Lower leg skin (tissue), 4 donors: ENCODE measurements at regions not wholly inside any gene's neighbourhood (a gene's known extent, or its start where the extent isn't known, plus 50 kb on each side); places are given as distances from the start of the nearest gene placed in this dataset.

Experiments
- DNase-seq, 2 donors: peaks; one replicate each; pipeline ENCODE4 v3.0.0-alpha.2; 2019; ENCODE audit warnings: low spot score in 2 of 2
- H3K4me3 ChIP-seq: fragments of 200-600 bp; sonication (generic); 2 replicates; pipeline ENCODE4 v1.5.1; 2017; ENCODE audit warnings: mild to moderate bottlenecking, low read depth; ENCODE audit not compliant: poor library complexity, severe bottlenecking
- POLR2A ChIP-seq, 2 donors: fragments of 450-650 bp; IDR thresholded peaks; one replicate each; pipeline ENCODE4 v1.6.1; 2016 to 2017; ENCODE audit warnings: antibody characterized with exemption in 2 of 2, mild to moderate bottlenecking in 1 of 2, moderate library complexity in 1 of 2
- WGBS, 2 donors: methylation state at CpG; one replicate each; pipeline ENCODE4 v1.1.5; 2018; 5-methylcytosine and 5-hydroxymethylcytosine counted together
- intact Hi-C: fragments of 100-400 bp; cut with DNase I; formaldehyde crosslinking; loops from one replicate; pipeline ENCODE4 v1.15.0; 2023; ENCODE audit warnings: low total_unique reads
- TF ChIP-seq, protein P1 (sequence below), 3 donors: fragments of 450-650 bp; IDR thresholded peaks; one replicate each; pipeline ENCODE4 v1.5.1; 2016; ENCODE audit warnings: antibody characterized with exemption in 3 of 3, mild to moderate bottlenecking in 3 of 3, moderate library complexity in 2 of 3

- intact Hi-C loops, result no loop called here
- WGBS, 2 donors, result 50 to 56% methylated on average over 1 of the region's 1 CpG
- TF ChIP-seq, protein P1, sequence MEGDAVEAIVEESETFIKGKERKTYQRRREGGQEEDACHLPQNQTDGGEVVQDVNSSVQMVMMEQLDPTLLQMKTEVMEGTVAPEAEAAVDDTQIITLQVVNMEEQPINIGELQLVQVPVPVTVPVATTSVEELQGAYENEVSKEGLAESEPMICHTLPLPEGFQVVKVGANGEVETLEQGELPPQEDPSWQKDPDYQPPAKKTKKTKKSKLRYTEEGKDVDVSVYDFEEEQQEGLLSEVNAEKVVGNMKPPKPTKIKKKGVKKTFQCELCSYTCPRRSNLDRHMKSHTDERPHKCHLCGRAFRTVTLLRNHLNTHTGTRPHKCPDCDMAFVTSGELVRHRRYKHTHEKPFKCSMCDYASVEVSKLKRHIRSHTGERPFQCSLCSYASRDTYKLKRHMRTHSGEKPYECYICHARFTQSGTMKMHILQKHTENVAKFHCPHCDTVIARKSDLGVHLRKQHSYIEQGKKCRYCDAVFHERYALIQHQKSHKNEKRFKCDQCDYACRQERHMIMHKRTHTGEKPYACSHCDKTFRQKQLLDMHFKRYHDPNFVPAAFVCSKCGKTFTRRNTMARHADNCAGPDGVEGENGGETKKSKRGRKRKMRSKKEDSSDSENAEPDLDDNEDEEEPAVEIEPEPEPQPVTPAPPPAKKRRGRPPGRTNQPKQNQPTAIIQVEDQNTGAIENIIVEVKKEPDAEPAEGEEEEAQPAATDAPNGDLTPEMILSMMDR (IDR thresholded peaks at IDR 0.05), result no peak
- TF ChIP-seq POLR2A (IDR thresholded peaks at IDR 0.05), result no peak
Observed at GRCh38 chr11:109320595-109320994, 101.4 kb upstream of the C11orf87 start.

DNA sequence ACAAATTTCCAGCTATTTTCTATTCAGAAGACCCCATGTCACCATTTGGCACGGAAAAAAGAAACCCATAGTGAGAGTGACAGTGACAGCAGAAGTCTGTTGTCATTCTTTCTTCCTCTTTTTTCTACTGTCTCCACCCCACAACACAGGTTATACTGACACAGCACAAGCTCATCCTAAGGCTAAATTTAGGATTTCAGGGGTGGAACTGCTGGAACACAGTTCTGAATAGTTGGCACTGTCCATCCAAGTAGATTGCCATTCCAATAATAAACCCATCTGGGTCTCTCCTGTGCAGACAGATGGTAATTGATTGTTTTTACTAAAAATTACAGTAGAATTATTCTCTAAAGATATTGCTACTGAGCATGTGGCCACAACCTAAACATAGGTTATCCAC lies 95.2 kb upstream of the C11orf87 start:
- WGBS, 2 donors, result 53 to 54% methylated on average over 1 of the region's 1 CpG
- H3K4me3 ChIP-seq, result no peak overlapping the region
- DNase-seq, result no peak
- TF ChIP-seq, protein P1 (IDR thresholded peaks at IDR 0.05), result no peak
- no peak for TF ChIP-seq POLR2A (IDR thresholded peaks at IDR 0.05)
- intact Hi-C loops, result no loop called here

More at GRCh38 chr11:109320595-109320994, 101.4 kb upstream of the C11orf87 start:
- no peak for DNase-seq
- H3K4me3 ChIP-seq, result no peak overlapping the region

- H3K4me3 ChIP-seq, result no peak overlapping the region
- DNase-seq, result no peak
- 70 to 84% methylated on average over 2 of the region's 2 CpGs for WGBS, 2 donors
- TF ChIP-seq, protein P1 (IDR thresholded peaks at IDR 0.05), result no peak
- no peak for TF ChIP-seq POLR2A (IDR thresholded peaks at IDR 0.05)
- intact Hi-C loops, result no loop called here
Observed at GRCh38 chr11:109329716-109330115, 92.3 kb upstream of the C11orf87 start.

DNA sequence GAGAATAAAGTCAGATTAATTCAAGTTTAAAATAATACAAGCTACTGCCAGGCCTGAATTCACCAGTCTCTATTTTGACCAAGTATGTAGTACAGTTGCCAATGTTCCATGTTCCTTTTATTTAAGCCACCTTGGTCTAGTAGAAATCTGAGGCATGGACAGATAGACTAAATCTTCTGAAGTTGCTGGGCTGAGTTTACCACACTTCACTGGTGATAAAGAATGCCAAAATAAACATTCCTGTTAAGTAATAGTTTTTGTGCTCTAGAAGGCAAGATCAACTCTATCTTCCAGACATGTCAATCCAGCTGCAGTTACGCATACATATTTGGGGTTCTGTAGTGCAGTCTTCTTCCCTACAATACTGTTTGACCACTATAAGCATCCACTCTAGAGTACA lies 83.9 kb upstream of the C11orf87 start:
- TF ChIP-seq POLR2A (IDR thresholded peaks at IDR 0.05), result no peak
- TF ChIP-seq, protein P1 (IDR thresholded peaks at IDR 0.05), result no peak
- intact Hi-C loops, result no loop called here
- H3K4me3 ChIP-seq, result no peak overlapping the region
- DNase-seq, result no peak
- 90 to 100% methylated on average over 1 of the region's 1 CpG for WGBS, 2 donors

- DNase-seq, result no peak
- no peak for TF ChIP-seq POLR2A (IDR thresholded peaks at IDR 0.05)
- TF ChIP-seq, protein P1 (IDR thresholded peaks at IDR 0.05), result no peak
- WGBS, 2 donors, result 80 to 91% methylated on average over 2 of the region's 2 CpGs
- H3K4me3 ChIP-seq, result no peak overlapping the region
- intact Hi-C loops, result no loop called here
Observed at GRCh38 chr11:109342261-109342660, 79.7 kb upstream of the C11orf87 start.

- DNase-seq, result no peak
- no peak overlapping the region for H3K4me3 ChIP-seq
- 58 to 63% methylated on average over 3 of the region's 3 CpGs for WGBS, 2 donors
- no peak for TF ChIP-seq POLR2A (IDR thresholded peaks at IDR 0.05)
- TF ChIP-seq, protein P1 (IDR thresholded peaks at IDR 0.05), result no peak
- intact Hi-C loops, result no loop called here
Observed at GRCh38 chr11:109343242-109343641, 78.7 kb upstream of the C11orf87 start.
